H1 (cell line): ENCODE measurements at regions not wholly inside any gene's neighbourhood (a gene's known extent, or its start where the extent isn't known, plus 50 kb on each side); places are given as distances from the start of the nearest gene placed in this dataset.

Source experiments
- CTCF ChIA-PET: fragments of 300-600 bp; sonication (Branson Sonifier 250); formaldehyde crosslinking; loops from one replicate; lab custom pipeline; 2021; ENCODE audit not compliant: partially characterized antibody; lab: Charles Lee
- POLR2A ChIA-PET: fragments of 300-600 bp; sonication (Branson Sonifier 250); formaldehyde crosslinking; loops from one replicate; lab custom pipeline; 2021; ENCODE audit warnings: inconsistent platforms; ENCODE audit not compliant: partially characterized antibody; lab: Charles Lee
- DNase-seq, 2 experiments: peaks; one replicate each; pipeline versions ENCODE4 v3.0.0 to v3.0.0-alpha.2; 2010 to 2022; ENCODE audit warnings: low spot score in 2 of 2, low read depth in 1 of 2, mixed read lengths in 1 of 2
- FAIRE-seq: peaks from 2 replicates; lab custom pipeline; 2011; peaks lifted over from hg19 to GRCh38; lab: Jason Lieb, UNC
- H2AFZ ChIP-seq: 2 replicates; pipeline ENCODE4 v1.8.1; 2012; ENCODE audit warnings: low read length, inconsistent platforms
- H2AK5ac ChIP-seq: 2 replicates; pipeline ENCODE4 v1.6.1; 2013; ENCODE audit warnings: low read depth, low read length
- H2BK120ac ChIP-seq: replicated peaks from 2 replicates; pipeline ENCODE3; 2013; ENCODE audit warnings: low read depth, low read length, inconsistent platforms
- H2BK12ac ChIP-seq: 2 replicates; pipeline ENCODE4 v1.6.1; 2013; ENCODE audit warnings: low read depth, low read length
- H2BK15ac ChIP-seq: 2 replicates; pipeline ENCODE4 v1.6.1; 2013; ENCODE audit warnings: low read length
- H2BK20ac ChIP-seq: 2 replicates; pipeline ENCODE4 v1.6.1; 2013; ENCODE audit warnings: low read length
- H2BK5ac ChIP-seq: 2 replicates; pipeline ENCODE4 v1.6.1; 2013; ENCODE audit warnings: low read depth, low read length
- H3K14ac ChIP-seq: 2 replicates; pipeline ENCODE4 v1.6.1; 2013; ENCODE audit warnings: inconsistent platforms; ENCODE audit not compliant: insufficient read length
- H3K18ac ChIP-seq: 2 replicates; pipeline ENCODE4 v1.6.1; 2013; ENCODE audit warnings: low read length; ENCODE audit errors: extremely low read depth
- H3K23ac ChIP-seq: 2 replicates; pipeline ENCODE4 v1.6.1; 2013; ENCODE audit warnings: inconsistent platforms; ENCODE audit not compliant: insufficient read length
- H3K23me2 ChIP-seq: 2 replicates; pipeline ENCODE4 v1.6.1; 2013; ENCODE audit warnings: low read depth, low read length
- H3K27ac ChIP-seq: 2 replicates; pipeline ENCODE4 v1.6.1; 2011; ENCODE audit warnings: low read depth, low read length, inconsistent platforms
- H3K27me3 ChIP-seq, 4 experiments: replicated peaks in 1 of 4; 1 replicate in 1 of 4; 2 replicates in 3 of 4; pipeline versions ENCODE4 v1.6.1 to v1.8.1; 2011 to 2013; ENCODE audit warnings: low read length in 3 of 4, mild to moderate bottlenecking in 3 of 4, inconsistent platforms in 2 of 4, mixed read lengths in 2 of 4, moderate library complexity in 1 of 4; ENCODE audit not compliant: control insufficient read depth in 3 of 4, insufficient read depth in 3 of 4; ENCODE audit errors: extremely low read depth in 1 of 4
- H3K36me3 ChIP-seq, 4 experiments: 2 replicates each; pipeline versions ENCODE4 v1.6.1 to v1.8.1; 2011 to 2013; ENCODE audit warnings: mild to moderate bottlenecking in 4 of 4, low read length in 3 of 4, moderate library complexity in 2 of 4, control low read depth in 1 of 4, inconsistent platforms in 1 of 4; ENCODE audit not compliant: insufficient read depth in 4 of 4, control insufficient read depth in 2 of 4
- H3K4ac ChIP-seq: replicated peaks from 2 replicates; pipeline ENCODE3; 2013; ENCODE audit warnings: low read length, low read depth, mixed read lengths, inconsistent platforms; ENCODE audit not compliant: insufficient read length
- H3K4me1 ChIP-seq, 4 experiments: replicated peaks in 1 of 4; 1 replicate in 1 of 4; 2 replicates in 3 of 4; pipeline versions ENCODE4 v1.6.1 to v1.8.1; 2011 to 2013; ENCODE audit warnings: low read length in 3 of 4, inconsistent platforms in 2 of 4, mixed read lengths in 1 of 4; ENCODE audit not compliant: insufficient read depth in 4 of 4, control insufficient read depth in 3 of 4
- H3K4me2 ChIP-seq, 2 experiments: 2 replicates each; pipeline versions ENCODE4 v1.6.1 to v1.8.1; 2011 to 2013; ENCODE audit warnings: low read depth in 2 of 2, low read length in 2 of 2, control low read depth in 1 of 2, inconsistent platforms in 1 of 2, mild to moderate bottlenecking in 1 of 2; ENCODE audit not compliant: insufficient read depth in 1 of 2
- H3K4me3 ChIP-seq, 4 experiments: fragments of 200-600, 300-600 bp in 1 of 4; sonication (generic), shearing (Covaris generic), sonication (Bioruptor Twin) in 1 of 4; 2 replicates each; pipeline versions ENCODE4 v1.5.1 to v1.8.1; 2011 to 2016; ENCODE audit warnings: low read length in 4 of 4, low read depth in 3 of 4, control low read depth in 2 of 4, inconsistent platforms in 2 of 4, mild to moderate bottlenecking in 2 of 4, mixed read lengths in 1 of 4, moderate library complexity in 1 of 4; ENCODE audit not compliant: insufficient read depth in 2 of 4; ENCODE audit errors: extremely low read depth in 1 of 4
- H3K56ac ChIP-seq: replicated peaks from 2 replicates; pipeline ENCODE3; 2013; ENCODE audit warnings: low read depth, mild to moderate bottlenecking, mixed read lengths, low read length, inconsistent platforms; ENCODE audit not compliant: insufficient read length
- H3K79me1 ChIP-seq: 2 replicates; pipeline ENCODE4 v1.6.1; 2013; ENCODE audit warnings: low read depth, low read length, control low read depth
- H3K79me2 ChIP-seq, 2 experiments: 2 replicates each; pipeline versions ENCODE4 v1.6.1 to v1.8.1; 2012 to 2013; ENCODE audit warnings: low read length in 2 of 2, mild to moderate bottlenecking in 2 of 2, inconsistent platforms in 1 of 2; ENCODE audit not compliant: insufficient read depth in 2 of 2, control insufficient read depth in 1 of 2
- H3K9ac ChIP-seq, 4 experiments: replicated peaks in 1 of 4; 1 replicate in 1 of 4; 2 replicates in 3 of 4; pipeline versions ENCODE4 v1.6.1 to v1.8.1; 2011 to 2013; ENCODE audit warnings: low read depth in 3 of 4, low read length in 3 of 4, control low read depth in 2 of 4, mild to moderate bottlenecking in 2 of 4, moderate library complexity in 2 of 4, inconsistent platforms in 1 of 4; ENCODE audit errors: extremely low read depth in 1 of 4
- H3K9me3 ChIP-seq, 2 experiments: 2 replicates each; pipeline versions ENCODE4 v1.6.1 to v1.8.1; 2012 to 2013; ENCODE audit warnings: mild to moderate bottlenecking in 2 of 2, moderate library complexity in 2 of 2, control low read depth in 1 of 2, inconsistent platforms in 1 of 2, low read depth in 1 of 2, low read length in 1 of 2, mixed read lengths in 1 of 2; ENCODE audit not compliant: insufficient read depth in 2 of 2
- H4K20me1 ChIP-seq, 2 experiments: replicated peaks in 1 of 2; 2 replicates each; pipeline versions ENCODE3 to v1.8.1; 2011 to 2013; ENCODE audit warnings: inconsistent platforms in 2 of 2, low read length in 2 of 2, mild to moderate bottlenecking in 1 of 2; ENCODE audit not compliant: insufficient read depth in 2 of 2, control insufficient read depth in 1 of 2
- H4K5ac ChIP-seq: 2 replicates; pipeline ENCODE4 v1.6.1; 2013; ENCODE audit warnings: low read length, low read depth, mixed read lengths, inconsistent platforms; ENCODE audit not compliant: insufficient read length
- H4K8ac ChIP-seq: 2 replicates; pipeline ENCODE4 v1.8.0; 2013; ENCODE audit warnings: mild to moderate bottlenecking, moderate library complexity, low read length, inconsistent platforms; ENCODE audit not compliant: insufficient read depth; ENCODE audit errors: extremely low read depth
- H4K91ac ChIP-seq: replicated peaks from 2 replicates; pipeline ENCODE3; 2013; ENCODE audit warnings: low read length, mixed read lengths, inconsistent platforms; ENCODE audit not compliant: insufficient read length
- ASH2L ChIP-seq: fragments of 200-600, 300-600 bp; sonication (generic); IDR thresholded peaks from one replicate; pipeline ENCODE4 v1.7.1; 2017; ENCODE audit warnings: low read length
- ATF3 ChIP-seq: IDR thresholded peaks from 2 replicates; pipeline ENCODE4 v1.6.1; 2011; ENCODE audit warnings: low read depth, mild to moderate bottlenecking, low read length; ENCODE audit not compliant: insufficient read depth
- EZH2 ChIP-seq: fragments of 200-600 bp; sonication (generic); IDR thresholded peaks from 2 replicates; pipeline ENCODE4 v1.7.1; 2012; ENCODE audit warnings: low read depth, mild to moderate bottlenecking, moderate library complexity, low read length, inconsistent platforms; ENCODE audit not compliant: severe bottlenecking
- RXRA ChIP-seq: IDR thresholded peaks from 2 replicates; pipeline ENCODE4 v1.6.1; 2011; ENCODE audit warnings: low read depth, mild to moderate bottlenecking, low read length, moderate library complexity; ENCODE audit not compliant: insufficient read depth
- WGBS, 2 experiments: shearing (Covaris generic) in 1 of 2; methylation state at CpG; one replicate each; pipeline versions ENCODE4 v1.1.6 to v1.1.7; 2013 to 2015; ENCODE audit warnings: low lambda C conversion rate in 2 of 2, mixed read lengths in 2 of 2, inconsistent platforms in 1 of 2, low coverage in 1 of 2, missing lambda C conversion rate in 1 of 2; ENCODE audit not compliant: insufficient replicate concordance in 2 of 2, insufficient coverage in 1 of 2, insufficient read length in 1 of 2; ENCODE audit errors: extremely low coverage in 1 of 2, missing lambda C conversion rate in 1 of 2; 5-methylcytosine and 5-hydroxymethylcytosine counted together

GRCh38 chr4:130485371-130485770, 1389.4 kb downstream of the C4orf33 start:
- no peak overlapping the region for H2BK20ac ChIP-seq
- H3K4me3 ChIP-seq, result no peak overlapping the region
- H3K79me1 ChIP-seq, result no peaks in the 10 kb centered on the region
- H3K36me3 ChIP-seq, result no peaks in the 10 kb centered on the region
- H4K8ac ChIP-seq, result no peak overlapping the region
- no peaks in the 10 kb centered on the region for H3K27me3 ChIP-seq
- no peak overlapping the region for H3K4ac ChIP-seq
- no peak overlapping the region for H2BK15ac ChIP-seq
- ChIA-PET POLR2A (no interaction called here), CTCF (interaction anchor here (0.6 to 0.8 kb wide), 2 partner anchors 19 to 94 kb away, joined by 3 read pairs; no protein-coding TSS in a partner anchor)
- FAIRE-seq, result no peak
- H4K5ac ChIP-seq, result no peak overlapping the region
- no peaks in the 10 kb centered on the region for H3K4me1 ChIP-seq
- no peak overlapping the region for H3K56ac ChIP-seq
- DNase-seq, result no peak
- 92% methylated on average over 3 of the region's 3 CpGs; no CpG with 5 or more reads in 1 of the 2 experiments for WGBS, 2 experiments
- no peaks in the 10 kb centered on the region for H4K20me1 ChIP-seq
- no peak overlapping the region for H2AK5ac ChIP-seq
- H3K23me2 ChIP-seq, result no peaks in the 10 kb centered on the region
- H3K9me3 ChIP-seq, result no peaks in the 10 kb centered on the region
- no peak for TF ChIP-seq EZH2
- TF ChIP-seq ATF3, result no peak
- TF ChIP-seq ASH2L, result no peak
- TF ChIP-seq RXRA, result no peak
- H2BK12ac ChIP-seq, result no peak overlapping the region
- no peak overlapping the region for H3K18ac ChIP-seq
- H3K27ac ChIP-seq, result no peak overlapping the region
- H4K91ac ChIP-seq, result no peak overlapping the region
- no peak overlapping the region for H2BK5ac ChIP-seq
- H2BK120ac ChIP-seq, result no peak overlapping the region
- no peak overlapping the region for H3K4me2 ChIP-seq
- no peaks in the 10 kb centered on the region for H3K79me2 ChIP-seq
- no peak overlapping the region for H3K9ac ChIP-seq
- H3K14ac ChIP-seq, result no peak overlapping the region
- no peak overlapping the region for H3K23ac ChIP-seq
- H2AFZ ChIP-seq, result no peak overlapping the region
